B cell (primary cell): ENCODE measurements at regions not wholly inside any gene's neighbourhood (a gene's known extent, or its start where the extent isn't known, plus 50 kb on each side); places are given as distances from the start of the nearest gene placed in this dataset.

ENCODE experiments used
- ATAC-seq: fragments of 200-7000 bp; cut with Tn5 transposase; one replicate; pipeline ENCODE4 v1.10.0; 2021; ENCODE audit warnings: low read depth, mild to moderate bottlenecking, moderate number of reproducible peaks, moderate library complexity
- CTCF ChIA-PET: fragments of 350-600 bp; sonication (Branson Sonifier 250); formaldehyde crosslinking; loops from one replicate; lab custom pipeline; 2021; ENCODE audit warnings: antibody characterized with exemption, inconsistent platforms; lab: Charles Lee
- POLR2A ChIA-PET: fragments of 350-600 bp; sonication (Branson Sonifier 250); formaldehyde crosslinking; loops from one replicate; lab custom pipeline; 2021; ENCODE audit warnings: antibody characterized with exemption; lab: Charles Lee
- DNase-seq: peaks from one replicate; pipeline ENCODE4 v3.0.0; 2013
- H2AFZ ChIP-seq: 2 replicates; pipeline ENCODE4 v1.6.1; 2012; ENCODE audit warnings: mild to moderate bottlenecking, low read depth, low read length; ENCODE audit not compliant: insufficient read depth, poor library complexity, severe bottlenecking
- H3K27ac ChIP-seq, 2 donors: 1 replicate in 1 of 2; 2 replicates in 1 of 2; pipeline ENCODE4 v1.5.1; 2012 to 2013; ENCODE audit warnings: low read length in 2 of 2, mild to moderate bottlenecking in 2 of 2, moderate library complexity in 1 of 2
- H3K27me3 ChIP-seq, 4 experiments: fragments of 200-600 bp in 1 of 4; sonication (generic) in 1 of 4; replicated peaks in 1 of 4; 1 replicate in 2 of 4; 2 replicates in 2 of 4; pipeline versions ENCODE4 v1.6.1 to v1.7.0; 2013 to 2016; ENCODE audit warnings: low read length in 3 of 4, mild to moderate bottlenecking in 2 of 4, mixed read lengths in 1 of 4, moderate library complexity in 1 of 4; ENCODE audit not compliant: insufficient read depth in 4 of 4, control insufficient read depth in 3 of 4; ENCODE audit errors: control extremely low read depth in 1 of 4
- H3K36me3 ChIP-seq, 2 experiments: replicated peaks in 1 of 2; 1 replicate in 1 of 2; 2 replicates in 1 of 2; pipeline versions ENCODE4 v1.6.1 to v1.7.1; 2013; ENCODE audit warnings: low read length in 1 of 2; ENCODE audit not compliant: insufficient read depth in 2 of 2, control insufficient read depth in 1 of 2; ENCODE audit errors: control extremely low read depth in 1 of 2, extremely low read depth in 1 of 2
- H3K4me1 ChIP-seq, 2 donors: fragments of 200-600 bp in 1 of 2; sonication (generic) in 1 of 2; 1 replicate in 1 of 2; 2 replicates in 1 of 2; pipeline versions ENCODE4 v1.5.1 to v1.6.1; 2013 to 2017; ENCODE audit warnings: low read length in 2 of 2; ENCODE audit not compliant: control insufficient read depth in 2 of 2, insufficient read depth in 2 of 2
- H3K4me2 ChIP-seq: replicated peaks from 2 replicates; pipeline ENCODE3; 2012; ENCODE audit warnings: mild to moderate bottlenecking, low read depth, low read length; ENCODE audit not compliant: poor library complexity, severe bottlenecking
- H3K4me3 ChIP-seq, 5 experiments: fragments of 200-600 bp in 1 of 5; sonication (generic) in 1 of 5; 1 replicate in 3 of 5; 2 replicates in 2 of 5; pipeline versions ENCODE4 v1.5.1 to v1.7.0; 2011 to 2016; ENCODE audit warnings: low read length in 4 of 5, mild to moderate bottlenecking in 4 of 5, low read depth in 2 of 5, control low read depth in 1 of 5, moderate library complexity in 1 of 5; ENCODE audit not compliant: insufficient read depth in 1 of 5; ENCODE audit errors: control extremely low read depth in 1 of 5, extremely low read depth in 1 of 5
- H3K79me2 ChIP-seq: fragments of 200-600 bp; sonication (generic); one replicate; pipeline ENCODE4 v1.6.0; 2016; ENCODE audit warnings: low read length; ENCODE audit not compliant: control insufficient read depth, insufficient read depth
- H3K9ac ChIP-seq: fragments of 200-600 bp; sonication (generic); 2 replicates; pipeline ENCODE4 v1.6.1; 2017; ENCODE audit warnings: mild to moderate bottlenecking, low read length, moderate library complexity
- H3K9me3 ChIP-seq, 3 donors: one replicate each; pipeline versions ENCODE4 v1.6.1 to v1.7.1; 2013; ENCODE audit warnings: low read length in 2 of 3; ENCODE audit not compliant: control insufficient read depth in 2 of 3, insufficient read depth in 1 of 3; ENCODE audit errors: control extremely low read depth in 1 of 3
- H4K20me1 ChIP-seq: 2 replicates; pipeline ENCODE4 v1.6.0; 2012; ENCODE audit warnings: mild to moderate bottlenecking, low read length; ENCODE audit not compliant: insufficient read depth, control insufficient read depth, poor library complexity, severe bottlenecking
- H3K27ac Mint-ChIP-seq: one replicate; pipeline ENCODE4 v1.8.0; 2021; ENCODE audit warnings: mixed read lengths
- H3K27me3 Mint-ChIP-seq: one replicate; pipeline ENCODE4 v1.8.0; 2021; ENCODE audit warnings: mixed read lengths
- H3K4me1 Mint-ChIP-seq: one replicate; pipeline ENCODE4 v1.8.0; 2021; ENCODE audit warnings: mixed read lengths
- H3K4me3 Mint-ChIP-seq: one replicate; pipeline ENCODE4 v1.8.0; 2021; ENCODE audit warnings: mixed read lengths
- H3K9me3 Mint-ChIP-seq: one replicate; pipeline ENCODE4 v1.8.0; 2022; ENCODE audit warnings: mixed read lengths; ENCODE audit not compliant: insufficient read depth
- CTCF ChIP-seq: fragments of 200-600 bp; IDR thresholded peaks from one replicate; pipeline ENCODE4 v1.8.0; 2022; ENCODE audit warnings: antibody characterized with exemption, mild to moderate bottlenecking
- EZH2 ChIP-seq: IDR thresholded peaks from 2 replicates; pipeline ENCODE4 v1.6.1; 2012; ENCODE audit warnings: borderline replicate concordance, low read depth, mild to moderate bottlenecking, moderate library complexity, low read length; ENCODE audit not compliant: insufficient read depth, poor library complexity, severe bottlenecking
- WGBS: methylation state at CpG from one replicate; pipeline ENCODE4 v1.1.5; 2013; ENCODE audit warnings: missing lambda C conversion rate; ENCODE audit not compliant: insufficient coverage; 5-methylcytosine and 5-hydroxymethylcytosine counted together
- intact Hi-C: fragments of 100-400 bp; cut with micrococcal nuclease; formaldehyde crosslinking; loops from one replicate; pipeline ENCODE4 v1.10.0; 2022

- DNase-seq (no peak), ATAC-seq (no peak)
- Mint-ChIP-seq H3K9me3 (peaks cover 3% of the 10 kb centered on the region), H3K27ac (no peak overlapping the region), H3K27me3 (no peaks in the 10 kb centered on the region), H3K4me1 (no peaks in the 10 kb centered on the region), H3K4me3 (no peak overlapping the region)
- Histone ChIP-seq H3K9ac (no peak overlapping the region), H3K9me3 (no peaks in the 10 kb centered on the region), H3K4me2 (no peak overlapping the region), H3K4me3 (no peak overlapping the region), H3K27ac (no peak overlapping the region), H3K4me1 (no peaks in the 10 kb centered on the region), H3K36me3 (no peaks in the 10 kb centered on the region), H2AFZ (no peak overlapping the region), H3K27me3 (no peaks in the 10 kb centered on the region), H3K79me2 (no peaks in the 10 kb centered on the region), H4K20me1 (no peaks in the 10 kb centered on the region)
- TF ChIP-seq CTCF (no peak), EZH2 (no peak)
- POLR2A ChIA-PET, result no interaction called here
- CTCF ChIA-PET, result no interaction called here
- intact Hi-C loops, result no loop called here
- no CpG with 5 or more reads among the region's 1 CpG for WGBS
Measured at GRCh38 chr11:37718431-37718999, 1120.5 kb upstream of the RAG2 start.

GRCh38 chr11:37712251-37712650, 1114.2 kb upstream of the RAG2 start:
- DNase-seq, result no peak
- Mint-ChIP-seq H3K4me3 (no peak overlapping the region), H3K27ac (no peak overlapping the region), H3K27me3 (no peaks in the 10 kb centered on the region), H3K4me1 (no peaks in the 10 kb centered on the region), H3K9me3 (no peaks in the 10 kb centered on the region)
- ChIA-PET POLR2A (no interaction called here), CTCF (interaction anchor here (0.6 kb wide), 1 partner anchor 71 kb away, joined by 4 read pairs; no protein-coding TSS in a partner anchor)
- Histone ChIP-seq H3K4me3 (no peak overlapping the region), H3K79me2 (no peaks in the 10 kb centered on the region), H3K9ac (no peak overlapping the region), H4K20me1 (no peaks in the 10 kb centered on the region), H3K27me3 (no peaks in the 10 kb centered on the region), H2AFZ (no peak overlapping the region), H3K9me3 (no peaks in the 10 kb centered on the region), H3K27ac (no peak overlapping the region), H3K36me3 (no peaks in the 10 kb centered on the region), H3K4me2 (no peak overlapping the region), H3K4me1 (no peaks in the 10 kb centered on the region)
- no peak for TF ChIP-seq EZH2
- no peak for TF ChIP-seq CTCF
- intact Hi-C loops, result no loop called here
- WGBS, result 90% methylated on average over 3 of the region's 3 CpGs
- no peak for ATAC-seq
